Breast epithelium (tissue), 4 donors: ENCODE measurements at regions not wholly inside any gene's neighbourhood (a gene's known extent, or its start where the extent isn't known, plus 50 kb on each side); places are given as distances from the start of the nearest gene placed in this dataset.

Experiments
- DNase-seq, 2 donors: peaks; one replicate each; pipeline ENCODE4 v3.0.0-alpha.2; 2019; ENCODE audit warnings: low spot score in 2 of 2
- H3K27ac ChIP-seq, 2 donors: fragments of 200-600 bp; sonication (generic) in 1 of 2; one replicate each; pipeline ENCODE4 v1.5.1; 2016 to 2019; ENCODE audit warnings: mild to moderate bottlenecking in 1 of 2
- H3K27me3 ChIP-seq, 2 donors: fragments of 200-600 bp; sonication (generic) in 1 of 2; one replicate each; pipeline versions ENCODE4 v1.5.1 to v1.6.0; 2017 to 2019; ENCODE audit warnings: control low read depth in 1 of 2, mild to moderate bottlenecking in 1 of 2
- H3K36me3 ChIP-seq: fragments of 200-600 bp; one replicate; pipeline ENCODE4 v1.5.1; 2019
- H3K4me1 ChIP-seq, 2 donors: fragments of 200-600 bp; sonication (generic); one replicate each; pipeline ENCODE4 v1.5.1; 2016 to 2019; ENCODE audit warnings: control low read depth in 1 of 2
- H3K4me3 ChIP-seq, 3 donors: fragments of 200-600 bp; sonication (generic); 1 replicate in 2 of 3; 2 replicates in 1 of 3; pipeline ENCODE4 v1.5.1; 2016 to 2019; ENCODE audit warnings: mild to moderate bottlenecking in 3 of 3, moderate library complexity in 2 of 3
- H3K9me3 ChIP-seq, 2 donors: fragments of 200-600 bp; sonication (generic) in 1 of 2; one replicate each; pipeline ENCODE4 v1.5.1; 2016 to 2019; ENCODE audit warnings: control low read depth in 1 of 2
- CTCF ChIP-seq, 3 donors: fragments of 450-650 bp; IDR thresholded peaks; one replicate each; pipeline ENCODE4 v1.5.1; 2016 to 2017; ENCODE audit warnings: antibody characterized with exemption in 3 of 3, mild to moderate bottlenecking in 3 of 3, moderate library complexity in 3 of 3
- POLR2A ChIP-seq: fragments of 450-650 bp; IDR thresholded peaks from one replicate; pipeline ENCODE4 v1.6.1; 2016; ENCODE audit warnings: antibody characterized with exemption, mild to moderate bottlenecking, moderate library complexity
- POLR2AphosphoS5 ChIP-seq, 3 donors: sonication (generic); formaldehyde crosslinking; IDR thresholded peaks; one replicate each; pipeline ENCODE4 v1.6.1; 2017; ENCODE audit warnings: antibody characterized with exemption in 3 of 3
- intact Hi-C: fragments of 100-400 bp; cut with DNase I; formaldehyde crosslinking; loops from one replicate; pipeline ENCODE4 v1.15.1; 2023; ENCODE audit warnings: low total_unique reads

- H3K9me3 ChIP-seq = no peaks in the 10 kb centered on the region
- H3K36me3 ChIP-seq = peaks cover 4% of the 10 kb centered on the region
- intact Hi-C loops = no loop called here
- no peak overlapping the region for H3K4me3 ChIP-seq
- no peaks in the 10 kb centered on the region for H3K4me1 ChIP-seq
- H3K27me3 ChIP-seq = no peaks in the 10 kb centered on the region
- H3K27ac ChIP-seq = no peak overlapping the region
- DNase-seq = no peak
- TF ChIP-seq CTCF (IDR thresholded peaks at IDR 0.05) (no peak), POLR2AphosphoS5 (IDR thresholded peaks at IDR 0.05) (no peak), POLR2A (no peak)
Observed at GRCh38 chr5:51138164-51138563, 245.1 kb upstream of the ISL1 start.

- H3K27ac ChIP-seq = no peak overlapping the region
- H3K9me3 ChIP-seq = peaks cover 8 to 22% of the 10 kb centered on the region in 2 donors
- intact Hi-C loops = no loop called here
- no peak overlapping the region for H3K4me3 ChIP-seq
- no peaks in the 10 kb centered on the region for H3K27me3 ChIP-seq
- no peaks in the 10 kb centered on the region for H3K4me1 ChIP-seq
- no peaks in the 10 kb centered on the region for H3K36me3 ChIP-seq
- DNase-seq = no peak
- TF ChIP-seq POLR2AphosphoS5 (IDR thresholded peaks at IDR 0.05) = no peak
- TF ChIP-seq POLR2A = no peak
- no peak for TF ChIP-seq CTCF (IDR thresholded peaks at IDR 0.05)
Observed at GRCh38 chr5:51148437-51148836, 234.8 kb upstream of the ISL1 start.

- intact Hi-C loops = no loop called here
- no peak for DNase-seq
- Histone ChIP-seq H3K4me1 (no peaks in the 10 kb centered on the region), H3K9me3 (no peaks in the 10 kb centered on the region), H3K27ac (no peak overlapping the region), H3K27me3 (no peaks in the 10 kb centered on the region), H3K4me3 (no peak overlapping the region), H3K36me3 (no peaks in the 10 kb centered on the region)
- no peak for TF ChIP-seq CTCF (IDR thresholded peaks at IDR 0.05)
- TF ChIP-seq POLR2A = no peak
Observed at GRCh38 chr5:51156222-51156621, 227.0 kb upstream of the ISL1 start.

GRCh38 chr5:51156838-51157237 is 226.4 kb upstream of the ISL1 start:
- no peak overlapping the region for H3K4me3 ChIP-seq
- no peak overlapping the region for H3K27ac ChIP-seq
- no peaks in the 10 kb centered on the region for H3K27me3 ChIP-seq
- peaks cover 0 to 3% of the 10 kb centered on the region in 2 donors for H3K9me3 ChIP-seq
- intact Hi-C loops = no loop called here
- DNase-seq = no peak
- no peaks in the 10 kb centered on the region for H3K4me1 ChIP-seq
- TF ChIP-seq POLR2A = no peak
- no peak for TF ChIP-seq POLR2AphosphoS5 (IDR thresholded peaks at IDR 0.05)
- TF ChIP-seq CTCF (IDR thresholded peaks at IDR 0.05) = no peak
- no peaks in the 10 kb centered on the region for H3K36me3 ChIP-seq

GRCh38 chr5:51159164-51159563 is 224.1 kb upstream of the ISL1 start:
- H3K9me3 ChIP-seq = peaks cover 3 to 15% of the 10 kb centered on the region in 2 donors
- no peak overlapping the region for H3K27ac ChIP-seq
- H3K27me3 ChIP-seq = no peaks in the 10 kb centered on the region
- TF ChIP-seq POLR2AphosphoS5 (IDR thresholded peaks at IDR 0.05) = no peak
- TF ChIP-seq POLR2A = no peak
- TF ChIP-seq CTCF (IDR thresholded peaks at IDR 0.05) = no peak
- intact Hi-C loops = no loop called here
- H3K36me3 ChIP-seq = no peaks in the 10 kb centered on the region
- H3K4me1 ChIP-seq = no peaks in the 10 kb centered on the region
- DNase-seq = no peak
- no peak overlapping the region for H3K4me3 ChIP-seq
